ENCODE measurements at regions not wholly inside any gene's neighbourhood (a gene's known extent, or its start where the extent isn't known, plus 50 kb on each side); places are given as distances from the start of the nearest gene placed in this dataset.

DNA sequence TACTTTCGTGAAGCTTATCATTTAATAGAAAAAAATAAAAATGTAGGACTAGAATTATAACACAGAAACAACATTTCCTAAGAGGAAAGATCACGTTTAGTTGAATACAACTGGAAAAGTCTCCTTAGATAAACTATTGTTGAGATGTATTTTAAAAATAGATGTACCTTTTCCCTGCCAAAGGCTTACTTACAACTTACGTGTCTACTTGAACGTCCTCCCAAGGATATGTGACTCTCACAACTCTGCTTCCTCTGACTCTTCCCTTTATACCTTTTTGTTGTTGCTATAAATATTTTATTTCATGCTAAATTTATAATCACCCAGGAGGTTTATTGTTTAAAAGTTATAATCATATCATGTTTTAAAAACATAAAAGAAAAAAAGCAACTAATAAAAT lies 908.0 kb upstream of the ROBO1 start:
- Histone ChIP-seq H3K27me3 (no peaks in the 10 kb centered on the region), H3K36me3 (no peaks in the 10 kb centered on the region), H3K4me3 (no peak overlapping the region), H3K4me1 (no peaks in the 10 kb centered on the region), H3K9me3 (no peaks in the 10 kb centered on the region), H3K27ac (no peak overlapping the region)
- ATAC-seq, result no peak
- WGBS, 2 donors (ENCODE audit: low coverage in 1 of 2), result 43 to 64% methylated on average over 4 of the region's 4 CpGs
- TF ChIP-seq POLR2A (IDR thresholded peaks at IDR 0.05), result no peak
- no peak for TF ChIP-seq CTCF (IDR thresholded peaks at IDR 0.05)
- no peak for TF ChIP-seq POLR2AphosphoS5 (IDR thresholded peaks at IDR 0.05)
- TF ChIP-seq EP300 (IDR thresholded peaks at IDR 0.05), result no peak

DNA sequence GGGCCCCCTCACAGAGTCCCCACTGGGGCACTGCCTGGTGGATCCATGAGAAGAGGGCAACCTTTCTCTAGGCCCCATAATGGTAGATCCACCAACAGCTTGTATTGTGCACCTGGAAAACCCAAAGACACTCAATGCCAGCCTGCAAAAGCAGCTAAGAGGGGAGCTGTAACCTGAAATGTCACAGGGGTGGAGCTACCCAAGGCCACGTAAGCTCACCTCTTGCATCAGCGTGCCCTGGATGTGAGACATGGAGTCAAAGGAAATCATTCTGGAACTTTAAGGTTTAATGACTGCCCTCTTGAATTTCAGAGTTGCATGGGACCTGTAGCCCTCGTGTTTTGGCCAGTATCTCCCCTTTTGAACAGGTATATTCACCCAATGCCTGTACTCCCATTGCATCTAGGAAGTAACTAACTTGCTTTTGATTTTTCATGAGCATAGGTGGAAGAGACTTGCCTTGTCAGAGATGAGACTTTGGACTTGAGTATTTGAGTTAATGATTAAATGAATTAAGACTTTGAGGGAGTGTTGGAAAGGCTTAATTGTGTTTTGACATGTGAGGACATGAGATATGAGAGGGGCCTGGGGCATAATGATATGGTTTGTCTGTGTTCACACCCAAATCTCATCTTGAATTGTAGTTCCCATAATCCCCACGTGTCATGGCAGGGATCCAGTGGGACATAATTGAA lies 900.9 kb upstream of the ROBO1 start:
- Histone ChIP-seq H3K36me3 (no peaks in the 10 kb centered on the region), H3K27ac (no peak overlapping the region), H3K9me3 (peaks cover 0 to 5% (median 0%) of the 10 kb centered on the region in 3 donors), H3K27me3 (no peaks in the 10 kb centered on the region), H3K4me1 (no peaks in the 10 kb centered on the region), H3K4me3 (no peak overlapping the region)
- WGBS, 2 donors (ENCODE audit: low coverage in 1 of 2), result 64 to 71% methylated on average over 3 to 4 of the region's 4 CpGs
- no peak for ATAC-seq
- no peak for TF ChIP-seq EP300 (IDR thresholded peaks at IDR 0.05)
- TF ChIP-seq POLR2A (IDR thresholded peaks at IDR 0.05), result no peak
- TF ChIP-seq POLR2AphosphoS5 (IDR thresholded peaks at IDR 0.05), result no peak
- TF ChIP-seq CTCF (IDR thresholded peaks at IDR 0.05), result no peak

GRCh38 chr3:80668100-80668499 lies 900.3 kb upstream of the ROBO1 start:
- no peaks in the 10 kb centered on the region for H3K27me3 ChIP-seq
- no peaks in the 10 kb centered on the region for H3K4me1 ChIP-seq
- H3K9me3 ChIP-seq, result peaks cover 0 to 5% (median 0%) of the 10 kb centered on the region in 3 donors
- H3K4me3 ChIP-seq, result no peak overlapping the region
- TF ChIP-seq POLR2AphosphoS5 (IDR thresholded peaks at IDR 0.05) (no peak), EP300 (IDR thresholded peaks at IDR 0.05) (no peak), POLR2A (IDR thresholded peaks at IDR 0.05) (no peak), CTCF (IDR thresholded peaks at IDR 0.05) (no peak)
- no peaks in the 10 kb centered on the region for H3K36me3 ChIP-seq
- ATAC-seq, result no peak
- no peak overlapping the region for H3K27ac ChIP-seq

DNA sequence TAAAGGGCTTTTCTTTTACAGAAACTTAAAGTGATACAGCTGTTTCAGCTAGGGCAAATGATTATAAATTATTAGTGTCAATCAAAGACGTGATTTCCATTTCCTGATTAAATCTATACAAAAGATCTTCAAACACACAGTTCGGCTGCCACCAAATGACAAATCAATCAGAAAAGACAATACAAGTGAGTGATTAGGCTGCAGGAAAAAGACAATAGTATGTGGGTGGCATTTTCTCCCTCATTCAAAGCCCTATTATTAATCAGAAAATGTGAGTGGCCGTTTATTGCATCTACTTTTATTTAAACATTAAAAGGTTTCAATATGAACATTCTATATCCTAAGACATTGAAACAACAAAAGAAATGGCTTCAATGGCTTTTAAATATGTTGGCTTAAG lies 895.6 kb upstream of the ROBO1 start:
- no peak for ATAC-seq
- H3K27me3 ChIP-seq, result no peaks in the 10 kb centered on the region
- no peak overlapping the region for H3K4me3 ChIP-seq
- 22 to 42% methylated on average over 3 of the region's 3 CpGs for WGBS, 2 donors (ENCODE audit: low coverage in 1 of 2)
- no peak overlapping the region for H3K27ac ChIP-seq
- no peaks in the 10 kb centered on the region for H3K4me1 ChIP-seq
- TF ChIP-seq POLR2AphosphoS5 (IDR thresholded peaks at IDR 0.05) (no peak), EP300 (IDR thresholded peaks at IDR 0.05) (no peak), CTCF (IDR thresholded peaks at IDR 0.05) (no peak), POLR2A (IDR thresholded peaks at IDR 0.05) (no peak)
- H3K9me3 ChIP-seq, result peaks cover 0 to 5% (median 0%) of the 10 kb centered on the region in 3 donors
- no peaks in the 10 kb centered on the region for H3K36me3 ChIP-seq

- ATAC-seq, result no peak
- no peaks in the 10 kb centered on the region for H3K27me3 ChIP-seq
- WGBS, 2 donors (ENCODE audit: low coverage in 1 of 2), result 88 to 100% methylated on average over 2 to 3 of the region's 3 CpGs
- H3K27ac ChIP-seq, result no peak overlapping the region
- H3K4me1 ChIP-seq, result no peaks in the 10 kb centered on the region
- no peak overlapping the region for H3K4me3 ChIP-seq
- no peak for TF ChIP-seq POLR2AphosphoS5 (IDR thresholded peaks at IDR 0.05)
- TF ChIP-seq EP300 (IDR thresholded peaks at IDR 0.05), result no peak
- TF ChIP-seq CTCF (IDR thresholded peaks at IDR 0.05), result no peak
- TF ChIP-seq POLR2A (IDR thresholded peaks at IDR 0.05), result no peak
- no peaks in the 10 kb centered on the region for H3K36me3 ChIP-seq
- H3K9me3 ChIP-seq, result no peaks in the 10 kb centered on the region
Measured at GRCh38 chr3:80655216-80655615, 887.4 kb upstream of the ROBO1 start.

All from gastroesophageal sphincter (tissue), 4 donors.